ENCODE measurements at regions not wholly inside any gene's neighbourhood (a gene's known extent, or its start where the extent isn't known, plus 50 kb on each side); places are given as distances from the start of the nearest gene placed in this dataset.
"Not testable (repeated sequence)": the region's sequence is repeated elsewhere in the genome, so short reads cannot be mapped to it uniquely, and the experiment has no call there.

GRCh38 chrX:137212078-137212632, 178.4 kb upstream of the GPR101 start:
- H3K4me3 ChIP-seq (ENCODE audit: low read depth, low read length): no peak overlapping the region

GRCh38 chrX:137198040-137198439, 164.2 kb upstream of the GPR101 start:
- H3K4me3 ChIP-seq (ENCODE audit: low read depth, low read length): no peak overlapping the region

GRCh38 chrX:137195991-137196390, 162.2 kb upstream of the GPR101 start:
- no peak overlapping the region for H3K4me3 ChIP-seq (ENCODE audit: low read depth, low read length)

GRCh38 chrX:137195296-137195695, 161.5 kb upstream of the GPR101 start:
- no peak overlapping the region for H3K4me3 ChIP-seq (ENCODE audit: low read depth, low read length)

GRCh38 chrX:137194164-137194563, 160.4 kb upstream of the GPR101 start:
- H3K4me3 ChIP-seq (ENCODE audit: low read depth, low read length): no peak overlapping the region

GRCh38 chrX:137187540-137187939, 153.7 kb upstream of the GPR101 start:
- no peak overlapping the region for H3K4me3 ChIP-seq (ENCODE audit: low read depth, low read length)

- no peak overlapping the region for H3K4me3 ChIP-seq (ENCODE audit: low read depth, low read length)
Measured at GRCh38 chrX:137178392-137178791, 144.6 kb upstream of the GPR101 start.

GRCh38 chrX:137172317-137172948, 138.6 kb upstream of the GPR101 start:
- no peak overlapping the region for H3K4me3 ChIP-seq (ENCODE audit: low read depth, low read length)

- no peak overlapping the region for H3K4me3 ChIP-seq (ENCODE audit: low read depth, low read length)
Measured at GRCh38 chrX:137171626-137172025, 137.8 kb upstream of the GPR101 start.

- H3K4me3 ChIP-seq (ENCODE audit: low read depth, low read length): no peak overlapping the region
Measured at GRCh38 chrX:137166591-137166990, 132.8 kb upstream of the GPR101 start.

GRCh38 chrX:137164329-137164728, 130.5 kb upstream of the GPR101 start:
- no peak overlapping the region for H3K4me3 ChIP-seq (ENCODE audit: low read depth, low read length)

- H3K4me3 ChIP-seq (ENCODE audit: low read depth, low read length): no peak overlapping the region
Measured at GRCh38 chrX:137151403-137151802, 117.6 kb upstream of the GPR101 start.

- H3K4me3 ChIP-seq (ENCODE audit: low read depth, low read length): no peak overlapping the region
Measured at GRCh38 chrX:137143864-137144263, 110.1 kb upstream of the GPR101 start.

GRCh38 chrX:137122651-137123050, 88.9 kb upstream of the GPR101 start:
- not testable (repeated sequence) for H3K4me3 ChIP-seq (ENCODE audit: low read depth, low read length)

GRCh38 chrX:137119049-137119448, 85.3 kb upstream of the GPR101 start:
- H3K4me3 ChIP-seq (ENCODE audit: low read depth, low read length): no peak overlapping the region

- H3K4me3 ChIP-seq (ENCODE audit: low read depth, low read length): no peak overlapping the region
Measured at GRCh38 chrX:137118536-137118935, 84.7 kb upstream of the GPR101 start.

GRCh38 chrX:137118136-137118535, 84.3 kb upstream of the GPR101 start:
- no peak overlapping the region for H3K4me3 ChIP-seq (ENCODE audit: low read depth, low read length)

GRCh38 chrX:137107877-137108276, 74.1 kb upstream of the GPR101 start:
- not testable (repeated sequence) for H3K4me3 ChIP-seq (ENCODE audit: low read depth, low read length)

- H3K4me3 ChIP-seq (ENCODE audit: low read depth, low read length): no peak overlapping the region
Measured at GRCh38 chrX:137101273-137101990, 67.6 kb upstream of the GPR101 start.
